ENCODE measurements at regions not wholly inside any gene's neighbourhood (a gene's known extent, or its start where the extent isn't known, plus 50 kb on each side); places are given as distances from the start of the nearest gene placed in this dataset.
"Not testable (repeated sequence)": the region's sequence is repeated elsewhere in the genome, so short reads cannot be mapped to it uniquely, and the experiment has no call there.

DNA sequence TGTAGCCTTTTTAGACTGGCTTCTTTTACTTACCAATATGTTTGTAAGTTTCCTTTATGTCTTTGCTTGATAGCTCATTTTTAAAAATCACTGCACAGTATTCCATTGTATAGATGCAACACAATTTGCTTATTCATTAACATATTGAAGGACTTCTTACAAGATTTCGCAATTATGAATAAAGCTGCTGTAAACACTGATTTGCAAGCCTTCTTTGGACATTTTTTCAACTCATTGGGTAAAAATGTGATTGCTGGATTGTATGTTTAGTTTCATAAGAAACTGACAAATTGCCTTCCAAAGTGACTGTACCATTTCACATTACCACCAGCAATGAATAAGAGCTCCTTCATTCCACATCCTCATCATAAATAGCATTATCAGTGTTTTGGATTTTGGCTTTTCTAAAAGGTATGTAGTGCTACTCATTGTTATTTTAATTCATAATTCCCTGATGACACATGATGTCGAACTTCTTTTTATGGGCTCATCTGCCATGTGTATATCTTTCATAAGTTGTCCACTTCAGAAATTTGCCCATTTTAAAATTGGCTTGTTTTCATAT, 80.7 kb downstream of the TFAP2B start:
- ATAC-seq (no peak), DNase-seq (no peak)
- intact Hi-C loops (cut with DNase I), result no loop called here

DNA sequence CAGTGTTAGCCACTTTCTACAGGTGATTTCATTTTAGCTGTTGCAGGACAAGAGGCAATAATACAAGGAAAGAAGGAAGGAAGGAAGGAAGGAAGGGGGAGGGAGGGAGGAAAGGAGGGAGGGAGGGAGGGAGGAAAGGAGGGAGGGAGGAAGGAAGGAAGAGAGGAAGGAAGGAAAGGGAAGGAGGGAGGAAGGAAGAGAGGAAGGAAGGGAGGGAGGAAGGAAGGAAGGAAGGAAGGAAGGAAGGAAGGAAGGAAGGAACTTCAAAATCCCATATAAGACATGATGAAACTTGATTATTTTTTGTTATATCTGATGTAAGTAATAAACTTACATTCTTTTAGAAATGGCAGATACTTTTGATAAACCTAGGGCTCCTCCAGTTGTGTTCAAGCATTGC, 83.6 kb downstream of the TFAP2B start:
- ATAC-seq, result no peak
- intact Hi-C loops (cut with DNase I), result no loop called here

DNA sequence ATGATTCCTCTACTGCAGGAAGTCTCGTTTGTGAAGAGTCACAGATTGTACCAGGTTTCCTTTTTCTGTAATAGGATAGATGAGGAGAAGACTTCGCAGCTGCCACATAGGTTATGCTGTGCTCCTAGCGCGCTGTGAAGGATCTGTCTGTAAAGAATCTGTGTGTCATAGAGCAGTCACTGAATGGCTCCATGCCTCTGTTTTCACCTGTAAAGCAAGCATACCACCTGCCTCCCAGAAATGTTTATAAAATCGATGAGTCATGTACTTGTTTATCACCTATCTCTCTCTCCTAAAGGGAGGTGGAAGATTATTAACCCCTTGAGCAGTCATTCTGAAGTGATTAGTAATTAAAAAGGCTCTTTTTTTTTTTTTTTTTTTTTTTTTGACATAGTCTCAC, 86.6 kb downstream of the TFAP2B start:
- intact Hi-C loops (cut with DNase I), result no loop called here
- ATAC-seq (no peak), DNase-seq (no peak)

More for the DNA sequence above, 83.6 kb downstream of the TFAP2B start:
- DNase-seq, result no peak

- DNase-seq, result no peak
- intact Hi-C loops (cut with DNase I), result no loop called here
- no peak for ATAC-seq
Measured at GRCh38 chr6:50907565-50907964, 88.9 kb downstream of the TFAP2B start.

DNA sequence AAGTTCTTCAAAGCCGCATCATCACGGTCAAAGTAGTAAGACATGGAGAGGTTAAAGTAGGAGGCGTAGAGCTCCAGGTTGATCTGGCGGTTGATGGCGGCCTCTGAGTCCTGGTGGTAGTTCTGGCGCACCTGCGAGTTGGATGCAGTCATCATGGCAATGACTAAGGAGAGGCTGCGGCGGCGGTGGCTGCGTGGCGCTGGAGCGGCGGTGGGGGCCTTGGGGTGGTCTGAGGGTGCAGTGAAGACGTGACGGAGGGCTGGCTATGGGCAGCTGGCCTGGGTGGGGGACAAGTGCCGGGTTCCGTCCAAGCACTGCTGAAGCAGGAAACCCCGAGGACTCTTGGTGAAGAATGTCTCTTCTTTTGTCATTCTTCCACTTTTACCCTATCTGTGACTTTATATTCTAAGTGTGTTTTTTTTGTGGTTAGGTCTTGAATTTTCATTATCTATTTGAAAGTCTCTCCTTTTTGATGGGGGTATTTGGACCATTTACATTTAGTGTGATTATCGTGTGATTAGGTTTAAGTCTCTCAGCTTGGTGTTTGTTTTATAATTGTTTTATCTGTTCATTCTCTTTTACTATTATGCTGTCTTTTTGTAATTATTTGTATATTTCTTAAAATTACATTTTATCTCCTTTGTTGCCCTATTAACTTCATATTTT, 94.6 kb downstream of the TFAP2B start:
- no peak for DNase-seq
- intact Hi-C loops (cut with DNase I), result no loop called here
- ATAC-seq, result no peak

- intact Hi-C loops (cut with DNase I); DNase-seq; ATAC-seq: not testable (repeated sequence)
Measured at GRCh38 chr6:50921378-50921777, 102.7 kb downstream of the TFAP2B start.

GRCh38 chr6:50921968-50922367, 103.3 kb downstream of the TFAP2B start:
- intact Hi-C loops (cut with DNase I), result no loop called here
- ATAC-seq (no peak), DNase-seq (no peak)

DNA sequence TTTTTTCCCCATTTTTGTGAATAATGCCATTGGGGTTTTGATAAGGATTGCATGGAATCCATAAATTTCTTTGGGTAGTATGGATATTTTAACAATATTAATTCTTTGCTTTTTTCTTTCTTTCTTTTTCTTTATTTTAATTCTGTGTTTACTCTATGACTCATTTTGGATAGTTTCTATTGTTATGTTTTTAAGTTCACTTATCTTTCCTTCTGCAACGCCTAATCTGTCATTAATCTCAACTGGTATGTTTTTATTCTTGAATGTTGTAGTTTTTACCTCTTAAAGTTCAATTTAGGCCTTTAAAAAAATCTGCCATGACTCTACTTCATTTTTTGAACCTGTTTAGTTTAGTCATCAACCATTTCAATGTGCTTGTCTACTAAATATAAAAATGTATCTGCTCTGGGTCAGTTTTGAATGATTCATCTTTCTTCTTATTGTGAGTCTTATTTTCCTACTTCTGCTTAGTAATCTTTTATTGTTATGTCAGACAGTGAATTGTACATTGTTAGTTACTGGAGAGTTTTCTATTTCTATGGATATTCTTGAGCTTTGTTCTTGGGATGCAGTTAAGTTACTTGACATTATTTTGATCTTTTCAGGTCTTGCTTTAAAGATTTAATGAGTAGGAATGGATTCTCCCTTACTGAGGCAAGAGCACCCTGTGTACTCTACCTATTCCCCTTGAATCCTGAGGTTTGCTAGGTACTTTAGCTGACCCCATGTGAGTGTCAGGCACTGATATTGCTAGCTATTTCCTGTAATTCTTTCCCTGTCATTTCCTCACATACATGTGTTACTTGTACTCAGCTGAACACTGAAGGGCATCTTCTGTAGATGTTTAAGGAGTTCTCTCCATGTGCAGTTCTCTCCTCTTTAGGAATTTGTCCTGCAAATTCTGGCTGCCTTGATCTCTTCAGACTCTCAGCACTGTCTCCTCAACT, 104.2 kb downstream of the TFAP2B start:
- DNase-seq (no peak), ATAC-seq (no peak)
- intact Hi-C loops (cut with DNase I), result no loop called here

GRCh38 chr6:50924758-50925157, 106.1 kb downstream of the TFAP2B start:
- DNase-seq (no peak), ATAC-seq (no peak)
- intact Hi-C loops (cut with DNase I), result no loop called here

- DNase-seq, result no peak
- no peak for ATAC-seq
- intact Hi-C loops (cut with DNase I), result no loop called here
Measured at GRCh38 chr6:50925548-50925947, 106.9 kb downstream of the TFAP2B start.

GRCh38 chr6:50925981-50926380, 107.3 kb downstream of the TFAP2B start:
- intact Hi-C loops (cut with DNase I), result no loop called here
- ATAC-seq, result peak in 1 of 2 donors; percentile 57
- DNase-seq, result no peak

DNA sequence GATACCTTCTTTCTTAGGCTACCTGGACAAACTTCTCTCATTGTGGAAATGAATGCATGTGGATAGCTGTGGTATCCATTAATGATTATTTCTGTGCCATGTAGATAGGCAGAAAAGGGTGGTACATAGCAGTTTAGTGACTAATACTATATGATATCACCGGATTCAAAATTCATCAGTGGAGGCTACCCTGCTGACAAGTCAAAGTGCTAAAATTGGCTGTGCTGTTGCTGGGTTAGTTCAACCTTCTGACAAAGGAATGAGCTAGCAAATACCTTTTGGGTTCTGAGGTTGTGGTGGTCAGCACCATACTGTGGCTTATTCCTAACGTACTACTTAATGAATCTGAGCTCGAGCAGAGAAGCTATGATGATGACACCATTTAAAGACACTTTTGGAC, 109.1 kb downstream of the TFAP2B start:
- DNase-seq (no peak), ATAC-seq (peak; percentile 51 to 70)
- intact Hi-C loops (cut with DNase I), result no loop called here

DNA sequence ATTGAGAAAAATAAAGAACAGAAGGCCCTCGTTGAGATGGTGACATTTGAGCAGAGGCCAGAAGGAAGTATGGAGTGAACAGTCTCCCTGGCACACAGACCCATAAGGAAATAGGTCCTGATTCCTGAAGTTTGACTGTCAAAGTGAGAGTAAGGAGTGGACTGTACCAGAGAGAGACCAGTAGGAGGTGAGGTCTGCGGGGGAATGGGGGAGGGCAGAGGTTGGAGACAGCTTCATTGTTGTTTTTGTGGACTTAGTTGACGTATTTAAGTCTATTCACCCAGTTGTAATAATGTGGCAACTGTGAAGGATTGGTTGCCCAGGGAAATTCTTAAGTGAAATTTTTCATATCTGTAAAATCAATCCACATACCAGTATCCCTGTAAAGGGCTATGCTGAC, 110.7 kb downstream of the TFAP2B start:
- ATAC-seq (no peak), DNase-seq (no peak)
- intact Hi-C loops (cut with DNase I), result no loop called here

- ATAC-seq, result no peak
- DNase-seq, result no peak
- intact Hi-C loops (cut with DNase I), result no loop called here
Measured at GRCh38 chr6:50935442-50935841, 116.8 kb downstream of the TFAP2B start.

DNA sequence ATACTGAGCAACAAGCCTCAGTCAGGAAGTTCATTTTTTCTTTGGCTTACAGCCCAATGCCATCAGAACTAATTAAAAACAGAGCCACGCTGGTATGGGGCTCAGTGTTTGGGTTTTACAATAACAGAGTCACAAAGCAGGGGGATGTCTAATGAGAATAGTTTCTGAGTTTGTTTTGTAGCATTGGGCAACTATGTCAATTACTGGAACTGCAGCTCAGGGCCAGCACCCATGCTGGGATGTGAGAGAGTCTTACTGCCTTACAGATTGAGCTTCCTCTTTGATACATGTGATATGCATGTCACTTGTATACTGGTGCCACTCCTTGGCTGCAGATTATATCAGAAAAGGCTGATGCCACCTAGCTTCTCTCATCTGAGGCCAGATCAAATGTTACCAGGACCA, 117.6 kb downstream of the TFAP2B start:
- intact Hi-C loops (cut with DNase I), result no loop called here
- DNase-seq, result no peak
- ATAC-seq, result no peak

GRCh38 chr6:50939931-50940330, 121.3 kb downstream of the TFAP2B start:
- intact Hi-C loops (cut with DNase I), result no loop called here
- ATAC-seq, result peak; percentile 53 to 78

DNA sequence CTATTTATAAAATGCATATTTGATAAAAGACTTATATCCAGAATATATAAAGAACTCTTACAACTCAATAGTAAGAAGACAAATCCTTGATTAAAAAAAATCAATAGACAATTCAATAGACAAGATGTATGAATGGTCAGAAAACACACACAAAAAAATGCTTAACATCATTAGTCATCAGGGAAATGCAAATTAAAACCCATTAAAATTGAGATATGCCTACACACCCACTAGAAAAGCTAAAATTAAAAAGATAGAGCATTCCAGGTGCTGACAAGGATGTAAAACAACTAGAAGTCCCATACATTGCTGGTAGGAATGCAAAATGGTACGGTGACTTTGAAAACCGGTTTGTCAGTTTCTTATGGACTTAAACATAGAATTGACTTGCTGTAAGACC, 127.1 kb downstream of the TFAP2B start:
- intact Hi-C loops (cut with DNase I), result no loop called here
- ATAC-seq, result no peak

More at GRCh38 chr6:50939931-50940330, 121.3 kb downstream of the TFAP2B start:
- DNase-seq, result no peak

GRCh38 chr6:50952092-50952907, 133.6 kb downstream of the TFAP2B start:
- DNase-seq (no peak), ATAC-seq (no peak)
- intact Hi-C loops (cut with DNase I), result no loop called here

More for the DNA sequence above, 127.1 kb downstream of the TFAP2B start:
- DNase-seq, result no peak

DNA sequence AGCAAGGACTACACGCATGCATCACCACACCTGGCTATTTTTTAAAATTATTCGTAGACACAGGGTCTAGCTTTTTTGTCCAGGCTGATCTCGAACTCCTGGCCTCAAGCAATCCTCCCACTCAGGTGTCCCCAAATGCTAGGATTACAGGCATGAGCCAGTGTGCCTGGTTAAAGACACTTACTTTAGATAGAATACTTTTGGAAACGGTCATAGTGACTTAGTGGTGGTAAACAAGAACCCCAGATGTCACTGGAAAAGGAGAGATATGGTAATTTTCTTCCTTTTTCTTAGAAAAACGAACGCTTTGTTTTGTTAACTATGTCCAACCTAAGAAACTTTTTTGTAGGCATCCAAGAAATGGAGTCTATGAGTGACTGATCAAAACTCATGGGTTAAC, 137.3 kb downstream of the TFAP2B start:
- no peak for DNase-seq
- ATAC-seq, result no peak
- intact Hi-C loops (cut with DNase I), result no loop called here
